ENCODE measurements at regions not wholly inside any gene's neighbourhood (a gene's known extent, or its start where the extent isn't known, plus 50 kb on each side); places are given as distances from the start of the nearest gene placed in this dataset.
"Not testable (repeated sequence)": the region's sequence is repeated elsewhere in the genome, so short reads cannot be mapped to it uniquely, and the experiment has no call there.

DNA sequence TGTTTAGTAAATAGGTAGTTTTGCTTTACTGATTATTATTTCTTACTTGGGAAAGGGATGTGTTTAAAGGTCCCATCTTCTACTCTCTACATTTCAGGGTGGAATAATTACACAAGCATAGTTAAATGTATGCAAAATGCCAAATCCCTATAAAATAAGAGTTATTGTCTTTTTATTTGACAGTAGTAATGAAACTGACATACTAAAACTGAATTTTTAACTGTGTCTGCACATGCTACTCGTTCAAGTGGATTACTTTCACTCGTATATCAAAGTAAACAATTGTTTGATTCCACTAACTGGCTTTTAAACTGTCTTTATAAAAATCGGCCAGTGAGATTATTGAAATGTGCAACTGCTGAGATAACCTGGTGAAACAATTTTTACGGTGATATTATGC, 602.9 kb upstream of the ADGRB3 start:
- DNase-seq (ENCODE audit: extremely low spot score, unreplicated experiment) = no peak
- no peaks in the 10 kb centered on the region for H3K27me3 Mint-ChIP-seq
- TF ChIP-seq, protein P1, sequence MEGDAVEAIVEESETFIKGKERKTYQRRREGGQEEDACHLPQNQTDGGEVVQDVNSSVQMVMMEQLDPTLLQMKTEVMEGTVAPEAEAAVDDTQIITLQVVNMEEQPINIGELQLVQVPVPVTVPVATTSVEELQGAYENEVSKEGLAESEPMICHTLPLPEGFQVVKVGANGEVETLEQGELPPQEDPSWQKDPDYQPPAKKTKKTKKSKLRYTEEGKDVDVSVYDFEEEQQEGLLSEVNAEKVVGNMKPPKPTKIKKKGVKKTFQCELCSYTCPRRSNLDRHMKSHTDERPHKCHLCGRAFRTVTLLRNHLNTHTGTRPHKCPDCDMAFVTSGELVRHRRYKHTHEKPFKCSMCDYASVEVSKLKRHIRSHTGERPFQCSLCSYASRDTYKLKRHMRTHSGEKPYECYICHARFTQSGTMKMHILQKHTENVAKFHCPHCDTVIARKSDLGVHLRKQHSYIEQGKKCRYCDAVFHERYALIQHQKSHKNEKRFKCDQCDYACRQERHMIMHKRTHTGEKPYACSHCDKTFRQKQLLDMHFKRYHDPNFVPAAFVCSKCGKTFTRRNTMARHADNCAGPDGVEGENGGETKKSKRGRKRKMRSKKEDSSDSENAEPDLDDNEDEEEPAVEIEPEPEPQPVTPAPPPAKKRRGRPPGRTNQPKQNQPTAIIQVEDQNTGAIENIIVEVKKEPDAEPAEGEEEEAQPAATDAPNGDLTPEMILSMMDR (conservative IDR thresholded peaks at IDR 0.05) = no peak
- no peaks in the 10 kb centered on the region for H3K4me1 Mint-ChIP-seq (ENCODE audit: unreplicated experiment)
- H3K27ac Mint-ChIP-seq = no peak overlapping the region
- no peaks in the 10 kb centered on the region for H3K9me3 Mint-ChIP-seq
- H3K4me3 Mint-ChIP-seq = no peak overlapping the region
- no peaks in the 10 kb centered on the region for H3K36me3 Mint-ChIP-seq

DNA sequence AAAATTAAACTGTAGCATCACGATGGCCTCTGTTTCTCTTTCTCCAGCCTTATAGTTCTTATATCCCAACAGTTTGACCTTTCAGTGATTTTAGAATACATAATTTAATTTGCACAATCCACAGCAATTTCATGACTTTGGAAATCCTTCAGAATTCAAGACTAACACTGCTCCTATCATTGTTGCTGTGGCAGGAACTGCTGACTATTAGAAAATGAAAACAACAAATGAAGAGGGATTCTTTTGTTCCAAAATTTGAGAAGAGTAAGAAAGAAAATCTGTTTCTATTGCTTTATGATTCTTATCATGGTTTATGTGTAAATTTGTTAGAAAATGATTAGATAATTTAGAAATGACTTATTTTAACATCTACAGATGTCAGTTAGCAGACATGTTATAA, 604.0 kb upstream of the ADGRB3 start:
- Mint-ChIP-seq H3K36me3 (no peaks in the 10 kb centered on the region), H3K27ac (no peak overlapping the region), H3K4me1 (ENCODE audit: unreplicated experiment) (no peaks in the 10 kb centered on the region), H3K27me3 (no peaks in the 10 kb centered on the region), H3K9me3 (no peaks in the 10 kb centered on the region), H3K4me3 (no peak overlapping the region)
- TF ChIP-seq, protein P1 (conservative IDR thresholded peaks at IDR 0.05) = no peak
- DNase-seq (ENCODE audit: extremely low spot score, unreplicated experiment) = no peak

DNA sequence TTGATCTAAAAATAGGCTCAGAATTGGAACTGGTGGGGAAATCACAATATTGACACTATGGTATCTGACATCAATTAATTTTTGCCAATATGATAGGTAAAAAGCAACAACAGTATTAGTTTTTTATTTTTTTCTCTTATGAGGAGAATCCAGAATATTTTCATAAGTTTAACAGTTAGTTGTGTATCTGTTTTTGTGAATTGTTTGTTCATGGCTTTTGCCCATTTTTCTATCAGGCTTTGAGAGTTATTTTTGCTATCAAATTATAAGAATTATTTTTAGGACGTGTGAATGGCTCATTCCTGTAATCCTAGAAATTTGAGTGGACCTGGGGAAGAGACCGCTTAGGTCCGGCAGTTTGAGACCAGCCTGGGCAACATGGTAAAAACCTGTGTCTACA, 608.6 kb upstream of the ADGRB3 start:
- Mint-ChIP-seq H3K4me3 (no peak overlapping the region), H3K36me3 (no peaks in the 10 kb centered on the region), H3K27ac (no peak overlapping the region), H3K9me3 (no peaks in the 10 kb centered on the region), H3K4me1 (ENCODE audit: unreplicated experiment) (no peaks in the 10 kb centered on the region), H3K27me3 (no peaks in the 10 kb centered on the region)
- DNase-seq (ENCODE audit: extremely low spot score, unreplicated experiment) = no peak
- TF ChIP-seq, protein P1 (conservative IDR thresholded peaks at IDR 0.05) = no peak

- Mint-ChIP-seq H3K9me3 (no peaks in the 10 kb centered on the region), H3K36me3 (no peaks in the 10 kb centered on the region), H3K27ac (no peak overlapping the region), H3K4me1 (ENCODE audit: unreplicated experiment) (no peaks in the 10 kb centered on the region), H3K27me3 (no peaks in the 10 kb centered on the region), H3K4me3 (no peak overlapping the region)
- no peak for DNase-seq (ENCODE audit: extremely low spot score, unreplicated experiment)
- TF ChIP-seq, protein P1 (conservative IDR thresholded peaks at IDR 0.05) = no peak
Observed at GRCh38 chr6:68025764-68026163, 609.3 kb upstream of the ADGRB3 start.

GRCh38 chr6:68024570-68025269, 610.4 kb upstream of the ADGRB3 start:
- H3K27me3 Mint-ChIP-seq = no peaks in the 10 kb centered on the region
- no peak for DNase-seq (ENCODE audit: extremely low spot score, unreplicated experiment)
- H3K4me3 Mint-ChIP-seq = no peak overlapping the region
- H3K4me1 Mint-ChIP-seq (ENCODE audit: unreplicated experiment) = no peaks in the 10 kb centered on the region
- no peaks in the 10 kb centered on the region for H3K9me3 Mint-ChIP-seq
- no peak overlapping the region for H3K27ac Mint-ChIP-seq
- TF ChIP-seq, protein P1 (conservative IDR thresholded peaks at IDR 0.05) = no peak
- H3K36me3 Mint-ChIP-seq = no peaks in the 10 kb centered on the region

DNA sequence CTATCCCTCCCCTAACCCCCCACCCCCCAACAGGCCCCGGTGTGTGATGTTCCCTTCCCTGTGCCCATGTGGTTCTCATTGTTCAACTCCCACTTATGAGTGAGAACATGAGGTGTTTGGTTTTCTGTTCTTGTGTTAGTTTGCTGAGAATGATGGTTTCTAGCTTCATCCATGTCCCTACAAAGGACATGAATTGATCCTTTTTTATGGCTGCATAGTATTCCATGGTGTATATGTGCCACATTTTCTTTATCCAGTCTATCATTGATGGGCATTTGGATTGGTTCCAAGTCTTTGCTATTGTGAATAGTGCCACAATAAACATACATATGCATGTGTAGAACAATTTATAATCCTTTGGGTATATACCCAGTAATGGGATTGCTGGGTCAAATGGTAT, 612.1 kb upstream of the ADGRB3 start:
- not testable (repeated sequence) for H3K4me1 Mint-ChIP-seq (ENCODE audit: unreplicated experiment); H3K27me3 Mint-ChIP-seq; H3K36me3 Mint-ChIP-seq; H3K9me3 Mint-ChIP-seq; DNase-seq (ENCODE audit: extremely low spot score, unreplicated experiment); H3K4me3 Mint-ChIP-seq; H3K27ac Mint-ChIP-seq
